HepG2 (cell line): ENCODE measurements at regions not wholly inside any gene's neighbourhood (a gene's known extent, or its start where the extent isn't known, plus 50 kb on each side); places are given as distances from the start of the nearest gene placed in this dataset.

Source experiments
- ATAC-seq: fragments of 200-7000 bp; cut with Tn5 transposase; 3 replicates; pipeline ENCODE4 v1.9.1; 2020; ENCODE audit warnings: mild to moderate bottlenecking, moderate library complexity
- BruUV-seq: library from RNA; stranded (reverse); fragments of 400-500 nt; replicated peaks from 2 replicates; lab custom pipeline; 2021; lab: Mats Ljungman, UMichigan
- CTCF ChIA-PET: fragments of 300-600 bp; formaldehyde crosslinking; extraction: SDS; loops from one replicate; lab custom pipeline; 2021; ENCODE audit warnings: low total read pairs, inconsistent platforms, low intra/inter-chr PET ratio; lab: Yijun Ruan, JAX
- POLR2A ChIA-PET: fragments of 350-600 bp; sonication (Branson Sonifier 250); formaldehyde crosslinking; loops from one replicate; lab custom pipeline; 2020; ENCODE audit warnings: antibody characterized with exemption, inconsistent platforms; lab: Yijun Ruan, JAX
- DNase-seq: peaks from one replicate; pipeline ENCODE4 v3.0.0-alpha.2; 2015; ENCODE audit warnings: low spot score
- FAIRE-seq: peaks from 3 replicates; lab custom pipeline; 2011; peaks lifted over from hg19 to GRCh38; lab: Jason Lieb, UNC
- H2AFZ ChIP-seq: one replicate; pipeline ENCODE4 v1.6.1; 2011; ENCODE audit warnings: low read length, inconsistent platforms
- H3K27ac ChIP-seq: fragments of 300-600 bp; 3 replicates; pipeline ENCODE4 v1.8.0; 2011; ENCODE audit warnings: mixed run types, mild to moderate bottlenecking, mixed read lengths, low read length, inconsistent platforms; ENCODE audit not compliant: insufficient read depth; ENCODE audit errors: extremely low read length
- H3K27me3 ChIP-seq, 2 experiments: fragments of 200-600 bp in 1 of 2; 2 replicates in 1 of 2; 3 replicates in 1 of 2; pipeline versions ENCODE4 v1.6.0 to v1.8.0; 2011; ENCODE audit warnings: low read length in 2 of 2, mild to moderate bottlenecking in 2 of 2, moderate library complexity in 2 of 2, inconsistent platforms in 1 of 2; ENCODE audit not compliant: insufficient read depth in 2 of 2, control insufficient read depth in 1 of 2
- H3K36me3 ChIP-seq, 2 experiments: fragments of 200-600 bp in 1 of 2; replicated peaks in 1 of 2; 2 replicates in 1 of 2; 3 replicates in 1 of 2; pipeline versions ENCODE4 v1.5.1 to v1.8.0; 2011; ENCODE audit warnings: low read length in 2 of 2, inconsistent platforms in 1 of 2; ENCODE audit not compliant: insufficient read depth in 2 of 2, control insufficient read depth in 1 of 2
- H3K4me1 ChIP-seq: 2 replicates; pipeline ENCODE4 v1.5.1; 2012; ENCODE audit warnings: low read length, inconsistent platforms; ENCODE audit not compliant: insufficient read depth
- H3K4me2 ChIP-seq: 2 replicates; pipeline ENCODE4 v1.6.0; 2011; ENCODE audit warnings: low read depth, low read length, inconsistent platforms
- H3K4me3 ChIP-seq, 3 experiments: fragments of 200-600 bp in 1 of 3; sonication (generic), shearing (Covaris generic) in 1 of 3; replicated peaks in 1 of 3; 2 replicates each; pipeline ENCODE4 v1.5.1; 2011 to 2016; ENCODE audit warnings: low read length in 3 of 3, inconsistent platforms in 2 of 3, low read depth in 2 of 3, mild to moderate bottlenecking in 2 of 3, control low read depth in 1 of 3, mixed read lengths in 1 of 3; ENCODE audit not compliant: insufficient read depth in 1 of 3
- H3K79me2 ChIP-seq: one replicate; pipeline ENCODE4 v1.6.1; 2011; ENCODE audit warnings: low read length, inconsistent platforms; ENCODE audit not compliant: insufficient read depth
- H3K9ac ChIP-seq: 2 replicates; pipeline ENCODE4 v1.6.0; 2011; ENCODE audit warnings: mild to moderate bottlenecking, low read depth, low read length, inconsistent platforms; ENCODE audit not compliant: insufficient read depth
- H3K9me3 ChIP-seq: 2 replicates; pipeline ENCODE4 v1.5.1; 2012; ENCODE audit warnings: mild to moderate bottlenecking, low read length
- H4K20me1 ChIP-seq: 2 replicates; pipeline ENCODE4 v1.6.0; 2011; ENCODE audit warnings: inconsistent platforms, mild to moderate bottlenecking, low read length, moderate library complexity; ENCODE audit not compliant: insufficient read depth
- CENPT ChIP-seq: sonication (generic); formaldehyde crosslinking; IDR thresholded peaks from 2 replicates; pipeline ENCODE4 v1.8.0; 2022; ENCODE audit warnings: low read depth, mild to moderate bottlenecking, moderate library complexity, missing genetic modification reagents
- E2F2 ChIP-seq: sonication (generic); formaldehyde crosslinking; IDR thresholded peaks from 2 replicates; pipeline ENCODE4 v1.4.0; 2020; ENCODE audit warnings: missing genetic modification reagents, borderline replicate concordance
- HNF4A ChIP-seq: sonication (generic); formaldehyde crosslinking; IDR thresholded peaks from 2 replicates; pipeline ENCODE4 v1.4.0; 2020; ENCODE audit warnings: missing genetic modification reagents
- NFE2L1 ChIP-seq: sonication (generic); formaldehyde crosslinking; IDR thresholded peaks from 2 replicates; pipeline ENCODE4 v1.4.0; 2020; ENCODE audit warnings: missing genetic modification reagents, mild to moderate bottlenecking, borderline replicate concordance
- SAP130 ChIP-seq: IDR thresholded peaks from 2 replicates; pipeline ENCODE4 v1.6.1; 2016; ENCODE audit warnings: low read depth
- WIZ ChIP-seq: sonication (generic); formaldehyde crosslinking; IDR thresholded peaks from 2 replicates; pipeline ENCODE4 v1.5.1; 2020; ENCODE audit warnings: mild to moderate bottlenecking, missing genetic modification reagents
- ZBTB49 ChIP-seq: sonication (generic); formaldehyde crosslinking; IDR thresholded peaks from 2 replicates; pipeline ENCODE4 v1.4.0; 2020; ENCODE audit warnings: missing genetic modification reagents, borderline replicate concordance
- ZNF24 ChIP-seq: fragments of 450-650 bp; IDR thresholded peaks from 2 replicates; pipeline ENCODE4 v1.6.1; 2017; ENCODE audit warnings: antibody characterized with exemption, mild to moderate bottlenecking
- ZNF30 ChIP-seq: sonication (generic); formaldehyde crosslinking; IDR thresholded peaks from 2 replicates; pipeline ENCODE4 v1.5.0; 2020; ENCODE audit warnings: mild to moderate bottlenecking, missing genetic modification reagents
- ZNF543 ChIP-seq: sonication (generic); formaldehyde crosslinking; IDR thresholded peaks from 2 replicates; pipeline ENCODE4 v1.4.0; 2020; ENCODE audit warnings: mild to moderate bottlenecking, missing genetic modification reagents
- ZNF674 ChIP-seq: sonication (generic); formaldehyde crosslinking; IDR thresholded peaks from 2 replicates; pipeline ENCODE4 v1.5.0; 2020; ENCODE audit warnings: low read depth, mild to moderate bottlenecking, missing genetic modification reagents
- WGBS: methylation state at CpG from one replicate; pipeline ENCODE4 v1.1.6; 2017; ENCODE audit warnings: low lambda C conversion rate; 5-methylcytosine and 5-hydroxymethylcytosine counted together
- in situ Hi-C: cut with HindIII; loops from 2 replicates; pipeline ENCODE4 v1.10.0; 2017; ENCODE audit warnings: low pct_unique_long_range_greater_than_20kb; ENCODE audit not compliant: extremely low pct_ligation_motif_present
- intact Hi-C: fragments of 100-400 bp; cut with micrococcal nuclease; formaldehyde crosslinking; loops from one replicate; pipeline ENCODE4 v1.10.0; 2022; ENCODE audit not compliant: unreplicated experiment
- TF ChIP-seq, protein P1 (sequence below): IDR thresholded peaks from 2 replicates; pipeline ENCODE4 v1.6.1; 2016; ENCODE audit warnings: mild to moderate bottlenecking
- TF ChIP-seq, protein P2 (sequence below): sonication (generic); formaldehyde crosslinking; IDR thresholded peaks from 2 replicates; pipeline ENCODE4 v1.8.1; 2023; ENCODE audit warnings: mild to moderate bottlenecking, moderate library complexity, missing genetic modification reagents
- TF ChIP-seq, protein P3 (sequence below): sonication (generic); formaldehyde crosslinking; IDR thresholded peaks from 2 replicates; pipeline ENCODE4 v1.8.1; 2023; ENCODE audit warnings: mild to moderate bottlenecking, missing genetic modification reagents, borderline replicate concordance

GRCh38 chr14:49418789-49419188 lies 167.4 kb downstream of the RPS29 start:
- Histone ChIP-seq H3K9me3 (no peaks in the 10 kb centered on the region), H3K27ac (no peak overlapping the region), H4K20me1 (no peaks in the 10 kb centered on the region), H3K4me2 (no peak overlapping the region), H3K4me3 (no peak overlapping the region), H3K36me3 (no peaks in the 10 kb centered on the region), H2AFZ (no peak overlapping the region), H3K4me1 (no peaks in the 10 kb centered on the region), H3K27me3 (no peaks in the 10 kb centered on the region), H3K9ac (no peak overlapping the region), H3K79me2 (no peaks in the 10 kb centered on the region)
- TF ChIP-seq SAP130 (CRISPR knock-in tag), result no peak
- no peak for TF ChIP-seq ZBTB49 (CRISPR knock-in tag)
- TF ChIP-seq, protein P1, sequence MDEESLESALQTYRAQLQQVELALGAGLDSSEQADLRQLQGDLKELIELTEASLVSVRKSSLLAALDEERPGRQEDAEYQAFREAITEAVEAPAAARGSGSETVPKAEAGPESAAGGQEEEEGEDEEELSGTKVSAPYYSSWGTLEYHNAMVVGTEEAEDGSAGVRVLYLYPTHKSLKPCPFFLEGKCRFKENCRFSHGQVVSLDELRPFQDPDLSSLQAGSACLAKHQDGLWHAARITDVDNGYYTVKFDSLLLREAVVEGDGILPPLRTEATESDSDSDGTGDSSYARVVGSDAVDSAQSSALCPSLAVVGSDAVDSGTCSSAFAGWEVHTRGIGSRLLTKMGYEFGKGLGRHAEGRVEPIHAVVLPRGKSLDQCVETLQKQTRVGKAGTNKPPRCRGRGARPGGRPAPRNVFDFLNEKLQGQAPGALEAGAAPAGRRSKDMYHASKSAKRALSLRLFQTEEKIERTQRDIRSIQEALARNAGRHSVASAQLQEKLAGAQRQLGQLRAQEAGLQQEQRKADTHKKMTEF (CRISPR knock-in tag), result no peak
- TF ChIP-seq HNF4A (CRISPR knock-in tag), result no peak
- no peak for ATAC-seq
- in situ Hi-C loops (no loop called here), intact Hi-C loops (no loop called here)
- ChIA-PET POLR2A (no interaction called here), CTCF (no interaction called here)
- no peak for FAIRE-seq
- DNase-seq, result no peak
- no TSS peak for BruUV-seq
- 8% methylated on average over 4 of the region's 4 CpGs for WGBS

GRCh38 chr14:49417790-49418189 lies 168.4 kb downstream of the RPS29 start:
- intact Hi-C loops, result no loop called here
- no peak for ATAC-seq
- H3K9me3 ChIP-seq, result no peaks in the 10 kb centered on the region
- TF ChIP-seq CENPT (CRISPR knock-in tag), result no peak
- TF ChIP-seq, protein P2, sequence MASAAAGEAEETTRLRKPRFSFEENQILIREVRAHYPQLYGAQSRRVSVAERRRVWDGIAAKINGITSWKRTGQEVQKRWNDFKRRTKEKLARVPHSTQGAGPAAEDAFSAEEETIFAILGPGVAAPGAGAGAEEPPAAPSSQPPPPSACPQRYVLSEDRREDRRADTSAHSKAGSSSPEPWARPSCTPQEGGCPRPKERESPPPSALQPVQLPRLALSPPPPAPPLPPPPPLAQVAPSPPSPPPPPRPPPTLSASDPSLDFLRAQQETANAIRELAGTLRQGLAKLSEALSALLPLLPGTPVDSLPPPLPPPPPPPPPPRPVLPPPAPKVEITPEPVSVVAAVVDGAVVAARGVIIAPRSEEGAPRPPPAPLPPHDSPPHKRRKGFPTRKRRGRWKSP (CRISPR knock-in tag), result no peak
- no peak for TF ChIP-seq ZNF543
- no peak for TF ChIP-seq ZNF674 (CRISPR knock-in tag)
- no peak for TF ChIP-seq WIZ
- no peak for TF ChIP-seq ZNF24
- no peak for TF ChIP-seq ZNF30 (CRISPR knock-in tag)
- TF ChIP-seq NFE2L1 (CRISPR knock-in tag), result no peak
- TF ChIP-seq, protein P3, sequence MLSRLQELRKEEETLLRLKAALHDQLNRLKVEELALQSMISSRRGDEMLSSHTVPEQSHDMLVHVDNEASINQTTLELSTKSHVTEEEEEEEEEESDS (CRISPR knock-in tag), result no peak
- no peak for TF ChIP-seq E2F2

More at GRCh38 chr14:49417790-49418189, 168.4 kb downstream of the RPS29 start:
- Histone ChIP-seq H3K36me3 (no peaks in the 10 kb centered on the region), H3K27me3 (no peaks in the 10 kb centered on the region), H3K4me1 (no peaks in the 10 kb centered on the region), H3K27ac (no peak overlapping the region), H3K9ac (no peak overlapping the region), H4K20me1 (no peaks in the 10 kb centered on the region), H3K79me2 (no peaks in the 10 kb centered on the region), H2AFZ (no peak overlapping the region), H3K4me3 (no peak overlapping the region), H3K4me2 (no peak overlapping the region)
- DNase-seq (no peak), FAIRE-seq (no peak)
- POLR2A ChIA-PET, result no interaction called here
- in situ Hi-C loops, result no loop called here
- CTCF ChIA-PET, result no interaction called here
- BruUV-seq, result no TSS peak
